ENCODE measurements at regions not wholly inside any gene's neighbourhood (a gene's known extent, or its start where the extent isn't known, plus 50 kb on each side); places are given as distances from the start of the nearest gene placed in this dataset.

DNA sequence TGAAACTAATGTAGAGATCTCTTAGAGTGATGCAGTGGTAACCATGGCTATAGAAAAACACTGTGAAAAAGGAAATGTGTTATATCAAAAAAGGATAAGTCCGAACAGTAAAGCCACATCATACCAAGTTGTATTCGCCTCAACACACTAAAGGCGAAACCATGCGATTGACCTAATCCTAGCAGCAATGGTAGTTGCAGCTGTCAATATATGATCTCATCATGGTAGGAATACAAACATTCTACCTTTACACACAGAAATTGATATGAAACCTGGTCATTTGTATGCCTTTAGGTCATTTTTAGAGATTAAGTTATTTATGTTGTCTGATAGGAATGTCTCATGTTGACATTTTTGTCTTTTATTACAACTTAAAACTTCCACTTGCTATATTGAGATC is 271.9 kb downstream of the SLITRK6 start:
- TF ChIP-seq, protein P1, sequence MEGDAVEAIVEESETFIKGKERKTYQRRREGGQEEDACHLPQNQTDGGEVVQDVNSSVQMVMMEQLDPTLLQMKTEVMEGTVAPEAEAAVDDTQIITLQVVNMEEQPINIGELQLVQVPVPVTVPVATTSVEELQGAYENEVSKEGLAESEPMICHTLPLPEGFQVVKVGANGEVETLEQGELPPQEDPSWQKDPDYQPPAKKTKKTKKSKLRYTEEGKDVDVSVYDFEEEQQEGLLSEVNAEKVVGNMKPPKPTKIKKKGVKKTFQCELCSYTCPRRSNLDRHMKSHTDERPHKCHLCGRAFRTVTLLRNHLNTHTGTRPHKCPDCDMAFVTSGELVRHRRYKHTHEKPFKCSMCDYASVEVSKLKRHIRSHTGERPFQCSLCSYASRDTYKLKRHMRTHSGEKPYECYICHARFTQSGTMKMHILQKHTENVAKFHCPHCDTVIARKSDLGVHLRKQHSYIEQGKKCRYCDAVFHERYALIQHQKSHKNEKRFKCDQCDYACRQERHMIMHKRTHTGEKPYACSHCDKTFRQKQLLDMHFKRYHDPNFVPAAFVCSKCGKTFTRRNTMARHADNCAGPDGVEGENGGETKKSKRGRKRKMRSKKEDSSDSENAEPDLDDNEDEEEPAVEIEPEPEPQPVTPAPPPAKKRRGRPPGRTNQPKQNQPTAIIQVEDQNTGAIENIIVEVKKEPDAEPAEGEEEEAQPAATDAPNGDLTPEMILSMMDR (IDR thresholded peaks at IDR 0.05), result no peak
- no peak for TF ChIP-seq EZH2 (IDR thresholded peaks at IDR 0.05)
- no peak for TF ChIP-seq EZH2phosphoT487 (IDR thresholded peaks at IDR 0.05)
